GM12873 (cell line): ENCODE measurements at regions not wholly inside any gene's neighbourhood (a gene's known extent, or its start where the extent isn't known, plus 50 kb on each side); places are given as distances from the start of the nearest gene placed in this dataset.

Experiments
- TF ChIP-seq, protein P1 (sequence below): IDR thresholded peaks from 2 replicates; pipeline ENCODE4 v1.5.1; 2012; ENCODE audit warnings: low read depth, mild to moderate bottlenecking, moderate library complexity, low read length, control low read depth; ENCODE audit not compliant: insufficient read depth; ENCODE audit errors: missing control alignments

DNA sequence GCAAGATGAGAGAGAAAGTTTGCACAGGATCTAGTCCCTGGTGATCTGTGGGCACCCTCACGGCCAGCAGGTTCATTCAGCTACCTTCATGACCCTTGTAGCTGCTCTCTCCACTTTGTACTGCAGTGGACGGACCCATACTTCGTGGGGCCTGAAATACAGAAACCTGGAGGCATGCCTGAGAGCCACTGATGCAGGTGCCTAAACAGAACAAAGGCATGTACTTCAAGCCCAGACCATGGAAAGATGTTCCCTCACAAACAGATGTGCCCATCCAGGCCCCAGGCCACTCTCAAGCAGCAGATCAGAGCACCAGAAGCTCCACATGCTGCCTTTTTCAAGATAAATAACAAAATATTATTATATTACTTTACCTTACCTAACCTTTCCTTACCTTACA, 1629.0 kb downstream of the ARAP2 start:
- TF ChIP-seq, protein P1, sequence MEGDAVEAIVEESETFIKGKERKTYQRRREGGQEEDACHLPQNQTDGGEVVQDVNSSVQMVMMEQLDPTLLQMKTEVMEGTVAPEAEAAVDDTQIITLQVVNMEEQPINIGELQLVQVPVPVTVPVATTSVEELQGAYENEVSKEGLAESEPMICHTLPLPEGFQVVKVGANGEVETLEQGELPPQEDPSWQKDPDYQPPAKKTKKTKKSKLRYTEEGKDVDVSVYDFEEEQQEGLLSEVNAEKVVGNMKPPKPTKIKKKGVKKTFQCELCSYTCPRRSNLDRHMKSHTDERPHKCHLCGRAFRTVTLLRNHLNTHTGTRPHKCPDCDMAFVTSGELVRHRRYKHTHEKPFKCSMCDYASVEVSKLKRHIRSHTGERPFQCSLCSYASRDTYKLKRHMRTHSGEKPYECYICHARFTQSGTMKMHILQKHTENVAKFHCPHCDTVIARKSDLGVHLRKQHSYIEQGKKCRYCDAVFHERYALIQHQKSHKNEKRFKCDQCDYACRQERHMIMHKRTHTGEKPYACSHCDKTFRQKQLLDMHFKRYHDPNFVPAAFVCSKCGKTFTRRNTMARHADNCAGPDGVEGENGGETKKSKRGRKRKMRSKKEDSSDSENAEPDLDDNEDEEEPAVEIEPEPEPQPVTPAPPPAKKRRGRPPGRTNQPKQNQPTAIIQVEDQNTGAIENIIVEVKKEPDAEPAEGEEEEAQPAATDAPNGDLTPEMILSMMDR: no peak

DNA sequence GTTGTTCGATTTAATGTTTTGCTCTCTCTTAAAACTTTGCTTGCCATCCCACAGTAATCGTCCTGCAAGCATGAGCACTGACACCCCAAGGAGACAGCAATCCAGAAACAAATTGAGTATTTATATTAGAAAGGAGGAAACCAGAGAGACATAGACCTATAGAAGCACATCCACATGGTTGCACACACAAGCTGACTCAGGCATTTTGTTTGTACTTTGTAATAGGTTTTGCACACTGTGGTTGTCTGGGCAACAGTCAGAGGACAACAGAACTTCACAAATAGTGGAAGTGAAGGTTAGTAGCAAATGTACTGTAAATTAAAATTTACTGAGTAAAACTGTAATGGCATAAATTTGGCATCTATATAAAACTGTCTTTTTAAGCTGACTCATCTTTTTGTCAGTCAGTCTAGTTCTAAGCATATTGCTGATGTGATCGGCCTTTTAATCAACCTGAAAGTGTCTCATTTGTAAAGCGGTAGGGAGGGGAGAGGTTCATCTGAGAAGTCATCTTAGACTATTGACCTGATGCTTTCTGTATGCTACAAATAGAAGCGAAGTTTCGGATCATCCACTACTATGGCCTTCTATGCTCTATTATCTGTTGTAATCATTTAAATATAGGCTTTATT, 1624.7 kb downstream of the ARAP2 start:
- TF ChIP-seq, protein P1: no peak

- TF ChIP-seq, protein P1: no peak
Measured at GRCh38 chr4:34628471-34628870, 1615.8 kb downstream of the ARAP2 start.

DNA sequence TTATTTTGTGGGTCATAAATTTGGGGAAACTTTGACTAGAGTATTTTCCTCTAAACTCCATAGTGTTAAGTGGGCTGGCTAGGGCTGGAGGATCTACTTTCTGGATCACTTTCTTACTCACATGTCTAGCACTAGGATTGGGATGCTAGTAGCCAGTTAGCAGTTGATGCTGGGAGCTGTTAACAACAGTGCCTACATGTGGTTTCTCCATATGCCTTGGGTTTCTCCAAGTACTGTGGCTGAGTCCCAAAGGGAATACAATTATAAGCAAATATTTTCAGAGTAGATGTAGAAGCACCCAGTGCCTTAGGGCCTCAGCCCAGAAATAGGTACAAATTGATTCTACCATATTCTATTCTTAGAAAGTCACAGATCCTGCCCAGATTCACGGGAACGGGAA, 1614.9 kb downstream of the ARAP2 start:
- TF ChIP-seq, protein P1: no peak

- TF ChIP-seq, protein P1: no peak
Measured at GRCh38 chr4:34633241-34633640, 1611.1 kb downstream of the ARAP2 start.

- TF ChIP-seq, protein P1: no peak
Measured at GRCh38 chr4:34636623-34637022, 1607.7 kb downstream of the ARAP2 start.

GRCh38 chr4:34643476-34643875, 1600.8 kb downstream of the ARAP2 start:
- TF ChIP-seq, protein P1: no peak

GRCh38 chr4:34644579-34645115, 1599.7 kb downstream of the ARAP2 start:
- TF ChIP-seq, protein P1: no peak
